ENCODE measurements at regions not wholly inside any gene's neighbourhood (a gene's known extent, or its start where the extent isn't known, plus 50 kb on each side); places are given as distances from the start of the nearest gene placed in this dataset.

- POLR2A ChIA-PET: no interaction called here
- Histone ChIP-seq H3K4me3 (ENCODE audit: low read depth, low read length) (no peak overlapping the region), H3K36me3 (ENCODE audit: control insufficient read depth, insufficient read depth, low read length) (no peaks in the 10 kb centered on the region), H3K27me3 (ENCODE audit: control insufficient read depth, insufficient read depth, low read length) (no peaks in the 10 kb centered on the region)
- DNase-seq (ENCODE audit: low read depth): no peak
- CTCF ChIA-PET: no interaction called here
- no peak for TF ChIP-seq CTCF (IDR thresholded peaks at IDR 0.05; ENCODE audit: insufficient read depth, low read depth, low read length)
Observed at GRCh38 chr3:69448877-69449276, 63.0 kb upstream of the FRMD4B start.

- H3K4me3 ChIP-seq (ENCODE audit: low read depth, low read length): no peak overlapping the region
- H3K27me3 ChIP-seq (ENCODE audit: control insufficient read depth, insufficient read depth, low read length): no peaks in the 10 kb centered on the region
- POLR2A ChIA-PET: no interaction called here
- no peaks in the 10 kb centered on the region for H3K36me3 ChIP-seq (ENCODE audit: control insufficient read depth, insufficient read depth, low read length)
- CTCF ChIA-PET: interaction anchor here (1.2 kb wide), 1 partner anchor 9 kb away, joined by 3 read pairs; no protein-coding TSS in a partner anchor
- TF ChIP-seq CTCF (IDR thresholded peaks at IDR 0.05; ENCODE audit: insufficient read depth, low read depth, low read length): no peak
- DNase-seq (ENCODE audit: low read depth): no peak
Observed at GRCh38 chr3:69446402-69447072, 60.6 kb upstream of the FRMD4B start.

GRCh38 chr3:69445498-69445897 lies 59.6 kb upstream of the FRMD4B start:
- Histone ChIP-seq H3K36me3 (ENCODE audit: control insufficient read depth, insufficient read depth, low read length) (no peaks in the 10 kb centered on the region), H3K27me3 (ENCODE audit: control insufficient read depth, insufficient read depth, low read length) (no peaks in the 10 kb centered on the region), H3K4me3 (ENCODE audit: low read depth, low read length) (no peak overlapping the region)
- POLR2A ChIA-PET: interaction anchor here (0.7 kb wide), 1 partner anchor 494 kb away, joined by 8 read pairs; no protein-coding TSS in a partner anchor
- CTCF ChIA-PET: interaction anchor here (1.0 to 2.7 kb wide), 3 partner anchors 10 to 284 kb away, joined by 3 to 10 read pairs (median 3); no protein-coding TSS in a partner anchor
- no peak for TF ChIP-seq CTCF (IDR thresholded peaks at IDR 0.05; ENCODE audit: insufficient read depth, low read depth, low read length)
- no peak for DNase-seq (ENCODE audit: low read depth)

GRCh38 chr3:69445024-69445423 lies 59.1 kb upstream of the FRMD4B start:
- Histone ChIP-seq H3K36me3 (ENCODE audit: control insufficient read depth, insufficient read depth, low read length) (no peaks in the 10 kb centered on the region), H3K27me3 (ENCODE audit: control insufficient read depth, insufficient read depth, low read length) (no peaks in the 10 kb centered on the region), H3K4me3 (ENCODE audit: low read depth, low read length) (peak overlapping the region; percentile 32)
- ChIA-PET CTCF (interaction anchor here (1.0 to 2.7 kb wide), 2 partner anchors 9 to 283 kb away, joined by 3 to 10 read pairs; no protein-coding TSS in a partner anchor), POLR2A (interaction anchor here (0.7 kb wide), 1 partner anchor 494 kb away, joined by 8 read pairs; no protein-coding TSS in a partner anchor)
- DNase-seq (ENCODE audit: low read depth): no peak
- no peak for TF ChIP-seq CTCF (IDR thresholded peaks at IDR 0.05; ENCODE audit: insufficient read depth, low read depth, low read length)

GRCh38 chr3:69443457-69443920 lies 57.6 kb upstream of the FRMD4B start:
- no peak overlapping the region for H3K4me3 ChIP-seq (ENCODE audit: low read depth, low read length)
- no peaks in the 10 kb centered on the region for H3K36me3 ChIP-seq (ENCODE audit: control insufficient read depth, insufficient read depth, low read length)
- H3K27me3 ChIP-seq (ENCODE audit: control insufficient read depth, insufficient read depth, low read length): no peaks in the 10 kb centered on the region
- no peak for TF ChIP-seq CTCF (IDR thresholded peaks at IDR 0.05; ENCODE audit: insufficient read depth, low read depth, low read length)
- ChIA-PET POLR2A (no interaction called here), CTCF (interaction anchor here (1.0 to 2.7 kb wide), 4 partner anchors 8 to 282 kb away, joined by 3 to 10 read pairs (median 4); no protein-coding TSS in a partner anchor)
- no peak for DNase-seq (ENCODE audit: low read depth)
